GM12892 (cell line): ENCODE measurements at regions not wholly inside any gene's neighbourhood (a gene's known extent, or its start where the extent isn't known, plus 50 kb on each side); places are given as distances from the start of the nearest gene placed in this dataset.

Experiments used
- POLR2A ChIP-seq: IDR thresholded peaks from 2 replicates; pipeline ENCODE4 v1.6.1; 2011; ENCODE audit warnings: low read depth, low read length, control low read depth
- POLR2AphosphoS5 ChIP-seq: IDR thresholded peaks from 2 replicates; pipeline ENCODE4 v1.6.1; 2011; ENCODE audit warnings: low read depth, low read length, control low read depth
- TAF1 ChIP-seq: IDR thresholded peaks from 2 replicates; pipeline ENCODE4 v1.6.1; 2011; ENCODE audit warnings: low read depth, mild to moderate bottlenecking, control low read depth, low read length, borderline replicate concordance

- no peak for TF ChIP-seq TAF1
- no peak for TF ChIP-seq POLR2A
- no peak for TF ChIP-seq POLR2AphosphoS5
Measured at GRCh38 chr2:41962922-41963622, 84.7 kb upstream of the PKDCC start.
